Lower leg skin (tissue), 4 donors: ENCODE measurements at regions not wholly inside any gene's neighbourhood (a gene's known extent, or its start where the extent isn't known, plus 50 kb on each side); places are given as distances from the start of the nearest gene placed in this dataset.
"Not testable (repeated sequence)": the region's sequence is repeated elsewhere in the genome, so short reads cannot be mapped to it uniquely, and the experiment has no call there.

Experiments used
- DNase-seq, 2 donors: peaks; one replicate each; pipeline ENCODE4 v3.0.0-alpha.2; 2019; ENCODE audit warnings: low spot score in 2 of 2
- H3K4me3 ChIP-seq: fragments of 200-600 bp; sonication (generic); 2 replicates; pipeline ENCODE4 v1.5.1; 2017; ENCODE audit warnings: mild to moderate bottlenecking, low read depth; ENCODE audit not compliant: poor library complexity, severe bottlenecking
- CTCF ChIP-seq, 3 donors: fragments of 450-650 bp; IDR thresholded peaks; one replicate each; pipeline ENCODE4 v1.5.1; 2016; ENCODE audit warnings: antibody characterized with exemption in 3 of 3, mild to moderate bottlenecking in 3 of 3, moderate library complexity in 2 of 3
- POLR2A ChIP-seq, 2 donors: fragments of 450-650 bp; IDR thresholded peaks; one replicate each; pipeline ENCODE4 v1.6.1; 2016 to 2017; ENCODE audit warnings: antibody characterized with exemption in 2 of 2, mild to moderate bottlenecking in 1 of 2, moderate library complexity in 1 of 2
- WGBS, 2 donors: methylation state at CpG; one replicate each; pipeline ENCODE4 v1.1.5; 2018; 5-methylcytosine and 5-hydroxymethylcytosine counted together
- intact Hi-C: fragments of 100-400 bp; cut with DNase I; formaldehyde crosslinking; loops from one replicate; pipeline ENCODE4 v1.15.0; 2023; ENCODE audit warnings: low total_unique reads

DNA sequence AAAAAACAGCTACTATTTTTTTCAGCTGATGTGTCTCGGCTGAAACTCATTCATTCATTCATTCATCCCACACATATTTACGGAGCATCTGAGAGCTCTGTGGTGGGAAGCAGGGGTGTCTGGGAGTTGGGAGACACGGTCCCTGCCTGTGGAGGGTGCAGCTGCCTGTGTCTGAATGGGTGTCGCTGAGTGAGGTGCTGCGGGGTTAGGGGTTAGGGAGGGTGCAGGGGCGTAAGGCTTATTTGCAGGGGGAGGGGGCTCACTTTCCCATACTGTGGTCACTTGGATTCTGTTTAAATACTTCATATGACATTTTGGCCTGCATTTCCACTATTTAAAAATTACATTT is 89.4 kb upstream of the ASB18 start:
- intact Hi-C loops, result loop anchor here (5.0 kb wide), 1 partner anchor 704 kb away; no protein-coding TSS in a partner anchor
- peak in 1 of 2 donors; percentile 50 for DNase-seq
- TF ChIP-seq POLR2A (IDR thresholded peaks at IDR 0.05) (no peak), CTCF (IDR thresholded peaks at IDR 0.05) (no peak)
- 71 to 78% methylated on average over 6 of the region's 6 CpGs for WGBS, 2 donors
- no peak overlapping the region for H3K4me3 ChIP-seq

GRCh38 chr2:236354056-236354940 is 90.1 kb upstream of the ASB18 start:
- peak in 1 of 2 donors; percentile 81 for DNase-seq
- TF ChIP-seq POLR2A (IDR thresholded peaks at IDR 0.05), result no peak
- no peak overlapping the region for H3K4me3 ChIP-seq
- WGBS, 2 donors, result 88 to 89% methylated on average over 14 to 15 of the region's 15 CpGs
- intact Hi-C loops, result loop anchor here (5.0 kb wide), 1 partner anchor 703 kb away; no protein-coding TSS in a partner anchor

- WGBS, 2 donors, result 89 to 90% methylated on average over 21 of the region's 21 CpGs
- intact Hi-C loops, result loop anchor here (5.0 kb wide), 1 partner anchor 702 kb away; no protein-coding TSS in a partner anchor
- DNase-seq, result peak in 1 of 2 donors; percentile 80
- no peak for TF ChIP-seq POLR2A (IDR thresholded peaks at IDR 0.05)
- TF ChIP-seq CTCF (IDR thresholded peaks at IDR 0.05), result no peak
- no peak overlapping the region for H3K4me3 ChIP-seq
Measured at GRCh38 chr2:236354973-236355595, 90.9 kb upstream of the ASB18 start.

- DNase-seq, result peak in 1 of 2 donors; percentile 68
- H3K4me3 ChIP-seq, result no peak overlapping the region
- 77 to 80% methylated on average over 3 to 9 of the region's 9 CpGs for WGBS, 2 donors
- TF ChIP-seq POLR2A (IDR thresholded peaks at IDR 0.05), result no peak
- TF ChIP-seq CTCF (IDR thresholded peaks at IDR 0.05), result no peak
- intact Hi-C loops, result no loop called here
Measured at GRCh38 chr2:236355911-236356310, 91.7 kb upstream of the ASB18 start.

DNA sequence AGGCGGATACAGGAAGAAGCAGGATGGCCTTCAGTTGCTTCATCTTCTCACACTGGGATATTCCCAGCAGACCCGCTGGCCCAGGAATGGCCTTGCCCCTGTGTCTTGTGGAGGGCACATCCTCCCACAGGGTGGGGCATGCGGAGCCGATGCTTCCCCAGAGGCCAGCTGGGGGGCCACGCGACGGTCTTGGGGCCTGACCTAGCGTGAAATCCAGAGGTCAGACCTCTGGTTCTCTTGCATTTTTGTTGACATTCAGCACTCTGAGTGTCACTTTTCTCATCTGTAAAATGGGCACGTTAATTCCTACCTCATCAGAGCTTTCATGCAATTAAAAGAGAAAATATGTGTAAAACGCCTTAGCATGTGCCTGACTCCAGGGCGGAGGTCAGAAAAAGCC is 92.1 kb upstream of the ASB18 start:
- H3K4me3 ChIP-seq, intact Hi-C loops: not testable (repeated sequence)
- WGBS, 2 donors, result 90 to 94% methylated on average over 7 to 9 of the region's 11 CpGs
- DNase-seq, result peak in 1 of 2 donors; percentile 42

- H3K4me3 ChIP-seq, intact Hi-C loops: not testable (repeated sequence)
- WGBS, 2 donors, result 91 to 96% methylated on average over 7 to 9 of the region's 10 CpGs
- DNase-seq, result peak in 1 of 2 donors; percentile 7
Measured at GRCh38 chr2:236358482-236358881, 94.3 kb upstream of the ASB18 start.

DNA sequence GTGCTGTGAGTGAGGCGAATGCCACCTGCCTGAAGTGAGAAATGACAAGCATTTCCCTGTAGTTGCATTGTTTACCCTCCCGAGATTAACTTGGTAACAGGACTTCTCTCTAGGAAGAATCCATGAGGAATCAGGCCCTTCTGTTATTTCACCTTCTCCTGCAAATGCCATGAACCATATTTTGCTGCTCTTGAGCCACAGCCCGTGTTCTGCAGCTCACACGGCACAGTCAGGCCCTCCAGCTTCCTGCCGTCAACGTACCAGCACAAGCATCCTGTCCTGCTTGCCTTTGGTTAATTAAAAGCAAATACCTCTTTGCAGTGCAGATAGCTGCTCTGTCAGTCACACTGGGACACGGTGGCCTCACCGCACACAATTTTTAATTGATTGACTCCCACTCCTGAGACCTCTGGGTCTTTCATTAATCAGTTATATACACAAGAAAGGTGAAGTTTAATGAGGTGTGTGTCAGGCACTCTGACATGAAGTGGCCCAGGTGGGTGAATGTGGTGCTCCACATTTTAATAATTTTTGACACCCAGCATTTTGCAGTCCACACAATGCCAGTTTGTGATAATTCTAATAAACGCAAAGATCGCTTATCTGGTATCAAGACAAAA is 95.3 kb upstream of the ASB18 start:
- DNase-seq, result peak in 1 of 2 donors; percentile 58
- intact Hi-C loops, result no loop called here
- TF ChIP-seq CTCF (IDR thresholded peaks at IDR 0.05) (no peak), POLR2A (IDR thresholded peaks at IDR 0.05) (no peak)
- no peak overlapping the region for H3K4me3 ChIP-seq
- 60 to 67% methylated on average over 10 of the region's 10 CpGs for WGBS, 2 donors
